GM10266 (cell line): ENCODE measurements at regions not wholly inside any gene's neighbourhood (a gene's known extent, or its start where the extent isn't known, plus 50 kb on each side); places are given as distances from the start of the nearest gene placed in this dataset.

Experiments used
- DNase-seq: peaks from one replicate; pipeline ENCODE4 v3.0.0; 2012; ENCODE audit errors: extremely low spot score
- CTCF ChIP-seq: IDR thresholded peaks from 2 replicates; pipeline ENCODE4 v1.5.1; 2012; ENCODE audit warnings: mild to moderate bottlenecking, low read depth; ENCODE audit not compliant: control insufficient read depth, insufficient read depth; ENCODE audit errors: missing control alignments

- TF ChIP-seq CTCF = no peak
- DNase-seq = no peak
Observed at GRCh38 chr2:63765117-63765516, 76.6 kb upstream of the UGP2 start.

- no peak for TF ChIP-seq CTCF
- DNase-seq = no peak
Observed at GRCh38 chr2:63767307-63767706, 74.4 kb upstream of the UGP2 start.

- no peak for TF ChIP-seq CTCF
- no peak for DNase-seq
Observed at GRCh38 chr2:63768051-63768450, 73.6 kb upstream of the UGP2 start.

GRCh38 chr2:63769915-63770314, 71.8 kb upstream of the UGP2 start:
- DNase-seq = no peak
- TF ChIP-seq CTCF = no peak

GRCh38 chr2:63772061-63772460, 69.6 kb upstream of the UGP2 start:
- no peak for DNase-seq
- no peak for TF ChIP-seq CTCF

- no peak for TF ChIP-seq CTCF
- no peak for DNase-seq
Observed at GRCh38 chr2:63775191-63775590, 66.5 kb upstream of the UGP2 start.

- no peak for TF ChIP-seq CTCF
- no peak for DNase-seq
Observed at GRCh38 chr2:63776382-63776781, 65.3 kb upstream of the UGP2 start.
